ENCODE measurements at regions not wholly inside any gene's neighbourhood (a gene's known extent, or its start where the extent isn't known, plus 50 kb on each side); places are given as distances from the start of the nearest gene placed in this dataset.
A peak's percentile ranks its signal among the peaks of the same experiment; 100 is the strongest.

GRCh38 chr6:84434550-84434949 lies 207.1 kb upstream of the CEP162 start:
- 96% methylated on average over 4 of the region's 4 CpGs for WGBS
- H3K4me3 ChIP-seq (ENCODE audit: low read length): no peak overlapping the region
- no peaks in the 10 kb centered on the region for H3K36me3 ChIP-seq (ENCODE audit: insufficient read depth, low read length)
- H3K9ac ChIP-seq (ENCODE audit: low read depth, low read length): no peak overlapping the region
- no peak overlapping the region for H3K27ac ChIP-seq (ENCODE audit: low read depth, low read length)
- H3K4me1 ChIP-seq (ENCODE audit: insufficient read depth, low read length): no peaks in the 10 kb centered on the region
- no peaks in the 10 kb centered on the region for H3K9me3 ChIP-seq (ENCODE audit: insufficient read depth, low read depth, low read length)
- no peaks in the 10 kb centered on the region for H3K27me3 ChIP-seq (ENCODE audit: insufficient read depth, low read length)

- no peak overlapping the region for H3K27ac ChIP-seq (ENCODE audit: low read depth, low read length)
- no peaks in the 10 kb centered on the region for H3K36me3 ChIP-seq (ENCODE audit: insufficient read depth, low read length)
- no peaks in the 10 kb centered on the region for H3K9me3 ChIP-seq (ENCODE audit: insufficient read depth, low read depth, low read length)
- no peak overlapping the region for H3K4me3 ChIP-seq (ENCODE audit: low read length)
- H3K4me1 ChIP-seq (ENCODE audit: insufficient read depth, low read length): no peaks in the 10 kb centered on the region
- no peaks in the 10 kb centered on the region for H3K27me3 ChIP-seq (ENCODE audit: insufficient read depth, low read length)
- no peak overlapping the region for H3K9ac ChIP-seq (ENCODE audit: low read depth, low read length)
These were observed 205.2 kb upstream of the CEP162 start for GRCh38 chr6:84432619-84433018.

GRCh38 chr6:84428300-84428907 lies 201.0 kb upstream of the CEP162 start:
- Histone ChIP-seq H3K27ac (ENCODE audit: low read depth, low read length) (no peak overlapping the region), H3K9me3 (ENCODE audit: insufficient read depth, low read depth, low read length) (no peaks in the 10 kb centered on the region), H3K9ac (ENCODE audit: low read depth, low read length) (no peak overlapping the region), H3K4me1 (ENCODE audit: insufficient read depth, low read length) (peaks cover 26% of the 10 kb centered on the region), H3K4me3 (ENCODE audit: low read length) (no peak overlapping the region), H3K27me3 (ENCODE audit: insufficient read depth, low read length) (no peaks in the 10 kb centered on the region), H3K36me3 (ENCODE audit: insufficient read depth, low read length) (no peaks in the 10 kb centered on the region)
- 23% methylated on average over 6 of the region's 6 CpGs for WGBS

GRCh38 chr6:84425971-84426705 lies 198.7 kb upstream of the CEP162 start:
- Histone ChIP-seq H3K4me1 (ENCODE audit: insufficient read depth, low read length) (peaks cover 30% of the 10 kb centered on the region), H3K36me3 (ENCODE audit: insufficient read depth, low read length) (no peaks in the 10 kb centered on the region), H3K27ac (ENCODE audit: low read depth, low read length) (no peak overlapping the region), H3K9me3 (ENCODE audit: insufficient read depth, low read depth, low read length) (no peaks in the 10 kb centered on the region), H3K9ac (ENCODE audit: low read depth, low read length) (no peak overlapping the region), H3K27me3 (ENCODE audit: insufficient read depth, low read length) (no peaks in the 10 kb centered on the region), H3K4me3 (ENCODE audit: low read length) (no peak overlapping the region)
- WGBS: 65% methylated on average over 5 of the region's 5 CpGs

GRCh38 chr6:84424956-84425355 lies 197.5 kb upstream of the CEP162 start:
- Histone ChIP-seq H3K4me3 (ENCODE audit: low read length) (no peak overlapping the region), H3K36me3 (ENCODE audit: insufficient read depth, low read length) (no peaks in the 10 kb centered on the region), H3K4me1 (ENCODE audit: insufficient read depth, low read length) (peaks cover 30% of the 10 kb centered on the region), H3K9ac (ENCODE audit: low read depth, low read length) (no peak overlapping the region), H3K9me3 (ENCODE audit: insufficient read depth, low read depth, low read length) (no peaks in the 10 kb centered on the region), H3K27ac (ENCODE audit: low read depth, low read length) (no peak overlapping the region; the same call in 1 of the 2 replicates), H3K27me3 (ENCODE audit: insufficient read depth, low read length) (no peaks in the 10 kb centered on the region)
- WGBS: 55% methylated on average over 4 of the region's 4 CpGs

- no peaks in the 10 kb centered on the region for H3K9me3 ChIP-seq (ENCODE audit: insufficient read depth, low read depth, low read length)
- H3K36me3 ChIP-seq (ENCODE audit: insufficient read depth, low read length): no peaks in the 10 kb centered on the region
- no peaks in the 10 kb centered on the region for H3K27me3 ChIP-seq (ENCODE audit: insufficient read depth, low read length)
- H3K4me1 ChIP-seq (ENCODE audit: insufficient read depth, low read length): peaks cover 30% of the 10 kb centered on the region
- 17% methylated on average over 11 of the region's 13 CpGs for WGBS
- H3K9ac ChIP-seq (ENCODE audit: low read depth, low read length): 0 out of 2 replicates have a peak overlapping the region, but pooled peaks have one; percentile 42
- H3K4me3 ChIP-seq (ENCODE audit: low read length): no peak overlapping the region
- H3K27ac ChIP-seq (ENCODE audit: low read depth, low read length): no peak overlapping the region
These were observed 195.0 kb upstream of the CEP162 start for GRCh38 chr6:84422380-84422968.

GRCh38 chr6:84421031-84421430 lies 193.6 kb upstream of the CEP162 start:
- Histone ChIP-seq H3K4me3 (ENCODE audit: low read length) (no peak overlapping the region), H3K9ac (ENCODE audit: low read depth, low read length) (no peak overlapping the region), H3K36me3 (ENCODE audit: insufficient read depth, low read length) (no peaks in the 10 kb centered on the region), H3K4me1 (ENCODE audit: insufficient read depth, low read length) (peaks cover 23% of the 10 kb centered on the region), H3K27ac (ENCODE audit: low read depth, low read length) (no peak overlapping the region), H3K27me3 (ENCODE audit: insufficient read depth, low read length) (no peaks in the 10 kb centered on the region), H3K9me3 (ENCODE audit: insufficient read depth, low read depth, low read length) (no peaks in the 10 kb centered on the region)
- 79% methylated on average over 3 of the region's 5 CpGs for WGBS

- Histone ChIP-seq H3K9me3 (ENCODE audit: insufficient read depth, low read depth, low read length) (no peaks in the 10 kb centered on the region), H3K27me3 (ENCODE audit: insufficient read depth, low read length) (no peaks in the 10 kb centered on the region), H3K9ac (ENCODE audit: low read depth, low read length) (no peak overlapping the region), H3K36me3 (ENCODE audit: insufficient read depth, low read length) (no peaks in the 10 kb centered on the region), H3K4me1 (ENCODE audit: insufficient read depth, low read length) (0 out of 2 replicates have a peak, but pooled peaks cover 4% of the 10 kb centered on the region), H3K27ac (ENCODE audit: low read depth, low read length) (no peak overlapping the region), H3K4me3 (ENCODE audit: low read length) (no peak overlapping the region)
- WGBS: 100% methylated on average over 2 of the region's 3 CpGs
These were observed 189.8 kb upstream of the CEP162 start for GRCh38 chr6:84417260-84417659.

GRCh38 chr6:84416043-84416657 lies 188.7 kb upstream of the CEP162 start:
- H3K4me1 ChIP-seq (ENCODE audit: insufficient read depth, low read length): no peaks in the 10 kb centered on the region
- H3K27me3 ChIP-seq (ENCODE audit: insufficient read depth, low read length): no peaks in the 10 kb centered on the region
- H3K4me3 ChIP-seq (ENCODE audit: low read length): no peak overlapping the region
- H3K27ac ChIP-seq (ENCODE audit: low read depth, low read length): no peak overlapping the region
- H3K9me3 ChIP-seq (ENCODE audit: insufficient read depth, low read depth, low read length): no peaks in the 10 kb centered on the region
- H3K36me3 ChIP-seq (ENCODE audit: insufficient read depth, low read length): no peaks in the 10 kb centered on the region
- WGBS: 87% methylated on average over 2 of the region's 2 CpGs
- H3K9ac ChIP-seq (ENCODE audit: low read depth, low read length): no peak overlapping the region

- H3K36me3 ChIP-seq (ENCODE audit: insufficient read depth, low read length): no peaks in the 10 kb centered on the region
- no peaks in the 10 kb centered on the region for H3K9me3 ChIP-seq (ENCODE audit: insufficient read depth, low read depth, low read length)
- H3K27ac ChIP-seq (ENCODE audit: low read depth, low read length): no peak overlapping the region
- no peak overlapping the region for H3K4me3 ChIP-seq (ENCODE audit: low read length)
- no peaks in the 10 kb centered on the region for H3K4me1 ChIP-seq (ENCODE audit: insufficient read depth, low read length)
- 84% methylated on average over 6 of the region's 6 CpGs for WGBS
- no peak overlapping the region for H3K9ac ChIP-seq (ENCODE audit: low read depth, low read length)
- H3K27me3 ChIP-seq (ENCODE audit: insufficient read depth, low read length): no peaks in the 10 kb centered on the region
These were observed 188.1 kb upstream of the CEP162 start for GRCh38 chr6:84415517-84415916.

GRCh38 chr6:84415068-84415467 lies 187.6 kb upstream of the CEP162 start:
- Histone ChIP-seq H3K9me3 (ENCODE audit: insufficient read depth, low read depth, low read length) (no peaks in the 10 kb centered on the region), H3K36me3 (ENCODE audit: insufficient read depth, low read length) (no peaks in the 10 kb centered on the region), H3K27ac (ENCODE audit: low read depth, low read length) (no peak overlapping the region), H3K9ac (ENCODE audit: low read depth, low read length) (no peak overlapping the region), H3K4me1 (ENCODE audit: insufficient read depth, low read length) (no peaks in the 10 kb centered on the region), H3K4me3 (ENCODE audit: low read length) (no peak overlapping the region), H3K27me3 (ENCODE audit: insufficient read depth, low read length) (no peaks in the 10 kb centered on the region)
- 100% methylated on average over 2 of the region's 2 CpGs for WGBS
